ENCODE measurements at regions not wholly inside any gene's neighbourhood (a gene's known extent, or its start where the extent isn't known, plus 50 kb on each side); places are given as distances from the start of the nearest gene placed in this dataset.

- TF ChIP-seq SP1 (IDR thresholded peaks at IDR 0.05) (no peak), FOXM1 (IDR thresholded peaks at IDR 0.05; ENCODE audit: borderline replicate concordance) (no peak), HDGF (IDR thresholded peaks at IDR 0.05; ENCODE audit: borderline replicate concordance) (no peak), FOXK2 (IDR thresholded peaks at IDR 0.05) (no peak), L3MBTL2 (conservative IDR thresholded peaks at IDR 0.05) (no peak), SUZ12 (IDR thresholded peaks at IDR 0.05) (no peak), ZNF384 (IDR thresholded peaks at IDR 0.05) (no peak)
These were observed 199.0 kb upstream of the LEF1 start for GRCh38 chr4:108367751-108368150.
